GM18909 (cell line): ENCODE measurements at regions not wholly inside any gene's neighbourhood (a gene's known extent, or its start where the extent isn't known, plus 50 kb on each side); places are given as distances from the start of the nearest gene placed in this dataset.
"Not testable (repeated sequence)": the region's sequence is repeated elsewhere in the genome, so short reads cannot be mapped to it uniquely, and the experiment has no call there.

ENCODE experiments used
- ATAC-seq: cut with Tn5 transposase; IDR thresholded peaks from one replicate; pipeline ENCODE4 v1.9.1; 2021; ENCODE audit warnings: mild to moderate bottlenecking; ENCODE audit not compliant: unreplicated experiment, poor library complexity

DNA sequence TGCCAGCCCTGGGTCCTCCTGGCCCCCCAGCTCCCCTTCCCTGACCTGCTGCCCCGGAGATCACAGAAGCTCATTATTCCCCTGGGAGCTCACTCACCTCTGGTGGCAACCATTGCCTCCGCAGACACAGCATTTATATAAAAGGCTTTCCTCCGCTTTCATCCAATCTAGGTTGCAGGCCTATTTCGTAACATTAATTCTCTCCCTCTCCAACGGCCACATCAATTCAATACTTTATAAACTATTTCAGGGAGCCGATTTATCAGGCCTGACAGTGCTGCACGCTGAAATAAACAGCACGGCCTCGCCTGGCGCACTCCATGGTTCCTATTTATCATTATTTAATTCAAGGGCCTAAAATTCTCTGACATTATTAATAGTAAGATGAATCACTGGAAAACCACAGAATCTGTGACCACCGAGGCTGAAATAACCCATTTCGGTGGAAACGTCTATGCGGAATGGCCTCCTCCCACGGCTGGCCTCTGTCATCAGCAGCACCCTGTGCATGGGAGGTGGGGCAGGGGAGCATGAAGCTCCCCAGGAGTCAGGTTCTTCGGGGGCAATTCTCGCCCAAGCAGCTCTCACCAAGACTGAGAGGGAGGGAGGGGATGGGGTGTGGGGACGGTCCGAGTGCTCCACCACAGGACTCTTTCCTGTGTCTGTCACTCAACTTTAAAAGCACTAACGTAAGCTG is 249.3 kb upstream of the PFKP start:
- no peak for ATAC-seq

DNA sequence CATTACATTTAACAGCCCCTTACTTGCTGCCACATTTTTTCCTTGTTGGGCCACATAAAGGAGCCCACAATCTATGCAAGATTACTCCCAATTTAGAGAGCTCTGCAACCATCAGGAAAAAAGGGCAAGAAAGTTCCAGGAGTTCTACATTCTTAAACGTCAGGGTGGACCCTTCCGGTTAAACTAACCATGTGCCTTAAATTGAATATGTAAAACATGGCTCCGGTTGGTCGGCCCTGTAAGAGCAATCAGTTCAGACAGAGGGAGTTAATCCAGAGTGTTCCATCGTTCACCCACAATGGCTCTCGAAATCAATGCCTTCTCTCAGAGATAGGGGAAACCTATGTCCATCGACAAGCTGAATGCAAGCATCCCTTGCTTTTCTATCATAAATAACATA is 253.7 kb upstream of the PFKP start:
- no peak for ATAC-seq

DNA sequence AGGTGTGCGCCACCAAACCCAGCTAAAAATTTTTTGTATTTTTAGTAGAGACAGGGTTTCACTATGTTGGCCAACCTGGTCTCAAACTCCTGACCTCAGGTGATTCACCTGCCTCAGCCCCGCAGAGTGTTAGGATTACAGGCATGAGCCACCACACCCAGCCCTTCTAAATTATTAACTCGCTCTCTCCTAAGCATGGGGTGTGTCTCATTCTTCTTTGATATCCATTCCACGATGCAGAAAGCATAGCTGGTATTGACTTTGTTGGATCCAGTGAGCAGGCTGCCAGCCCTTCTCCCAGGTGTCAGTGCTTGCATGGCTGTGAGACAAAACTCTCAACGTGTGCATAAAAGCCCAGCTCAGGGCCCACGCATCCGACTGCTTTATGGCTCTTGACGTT is 254.1 kb upstream of the PFKP start:
- ATAC-seq, result no peak

DNA sequence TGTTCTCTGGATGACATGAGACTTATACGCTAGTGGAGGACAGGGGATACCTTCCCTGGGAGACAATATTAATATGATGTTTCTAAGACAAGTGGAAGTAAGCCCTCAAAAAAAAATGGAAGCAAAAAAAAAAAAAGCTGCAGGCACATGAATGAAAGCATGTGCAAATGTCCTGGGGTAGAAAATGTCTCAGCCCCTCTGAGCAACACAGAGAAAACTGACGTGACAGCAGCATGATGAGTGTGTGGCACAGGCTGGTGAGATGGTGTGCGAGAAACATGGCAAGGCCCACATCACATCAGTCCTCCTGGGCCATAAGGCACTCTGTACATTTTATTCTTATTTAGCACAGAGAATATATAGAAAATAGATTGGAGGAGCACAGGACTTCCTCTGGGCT is 254.7 kb upstream of the PFKP start:
- ATAC-seq, result no peak

DNA sequence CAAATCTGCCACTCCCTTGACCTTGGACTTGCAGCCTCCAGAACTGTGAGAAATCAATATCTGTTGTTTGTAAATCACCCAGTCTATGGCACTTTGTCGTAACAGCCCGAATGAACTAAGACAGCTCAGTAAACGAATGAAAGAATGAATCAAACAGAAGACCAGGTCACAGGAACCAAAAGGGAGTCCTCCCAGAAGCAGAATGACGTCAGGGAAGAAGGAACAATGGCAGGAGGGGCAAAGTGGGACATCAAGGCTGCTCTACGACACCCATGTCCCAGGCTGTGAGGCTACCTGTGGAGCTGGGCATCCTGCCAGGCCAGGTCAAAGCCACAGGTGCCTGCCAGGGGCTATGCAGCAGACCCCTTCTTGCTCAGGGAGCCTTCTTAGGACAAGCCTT is 267.2 kb upstream of the PFKP start:
- ATAC-seq, result no peak

DNA sequence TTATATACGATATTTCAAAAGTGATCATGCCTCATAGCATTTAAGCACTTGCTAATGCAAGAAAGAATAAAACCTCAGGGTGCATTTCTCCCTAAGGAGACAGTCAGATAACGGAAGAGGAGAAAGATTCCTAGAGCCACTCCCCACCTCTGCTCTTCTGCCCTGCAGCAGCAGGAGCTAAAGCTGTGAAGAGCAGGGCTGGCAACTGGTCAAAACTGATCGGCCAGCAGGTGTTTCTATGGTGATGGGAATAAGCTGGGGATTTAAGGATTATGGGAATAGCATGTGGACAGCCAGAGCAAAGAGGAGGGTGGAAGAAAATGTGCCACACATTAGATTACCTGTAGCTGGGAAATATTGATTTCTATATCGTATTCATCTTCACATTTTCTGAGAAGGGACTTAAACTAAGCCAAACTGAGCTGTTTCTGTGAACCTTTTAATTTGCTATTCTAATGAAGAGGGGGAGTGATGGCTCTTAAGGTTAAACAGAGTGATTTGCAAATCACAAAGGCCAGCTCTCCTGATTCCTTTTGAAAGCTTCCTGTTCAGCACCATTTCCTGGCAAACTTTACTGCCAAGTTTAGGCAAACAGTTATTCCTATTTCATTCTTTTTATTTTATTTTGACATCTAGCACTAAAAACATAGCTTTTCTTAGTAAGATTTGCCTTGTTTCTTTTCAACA is 268.9 kb upstream of the PFKP start:
- no peak for ATAC-seq

DNA sequence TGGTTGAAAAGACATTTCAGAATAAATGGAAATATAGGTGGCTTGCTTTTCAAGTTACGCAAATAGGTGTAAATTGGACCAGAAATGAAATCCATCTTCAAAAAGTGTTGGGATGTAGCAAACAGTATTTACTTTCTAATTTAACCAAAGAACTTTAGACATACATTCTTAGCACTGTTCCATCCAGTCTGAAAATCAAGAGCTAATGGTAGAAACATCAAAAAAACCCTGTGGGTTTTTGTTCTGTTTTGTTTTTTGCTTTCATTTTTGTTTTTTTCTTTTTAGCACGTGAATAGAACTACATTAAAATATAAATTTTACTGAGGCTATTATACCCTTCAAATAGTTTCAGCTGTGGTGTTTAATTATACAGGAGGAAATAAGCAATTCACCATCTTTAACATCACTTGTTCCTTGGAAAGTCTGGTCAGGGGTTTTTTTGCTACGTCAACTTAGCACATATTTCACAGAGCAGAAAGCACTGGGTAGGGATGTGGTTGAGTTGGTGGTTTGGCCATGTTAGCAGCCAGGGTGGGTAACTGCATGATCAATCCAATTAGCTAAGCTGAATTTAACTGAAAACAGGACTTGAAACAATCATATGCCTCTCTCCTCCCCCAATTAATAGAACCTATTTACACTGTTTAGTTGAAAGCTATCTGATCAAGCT is 275.4 kb upstream of the PFKP start:
- ATAC-seq, result peak; percentile 92

DNA sequence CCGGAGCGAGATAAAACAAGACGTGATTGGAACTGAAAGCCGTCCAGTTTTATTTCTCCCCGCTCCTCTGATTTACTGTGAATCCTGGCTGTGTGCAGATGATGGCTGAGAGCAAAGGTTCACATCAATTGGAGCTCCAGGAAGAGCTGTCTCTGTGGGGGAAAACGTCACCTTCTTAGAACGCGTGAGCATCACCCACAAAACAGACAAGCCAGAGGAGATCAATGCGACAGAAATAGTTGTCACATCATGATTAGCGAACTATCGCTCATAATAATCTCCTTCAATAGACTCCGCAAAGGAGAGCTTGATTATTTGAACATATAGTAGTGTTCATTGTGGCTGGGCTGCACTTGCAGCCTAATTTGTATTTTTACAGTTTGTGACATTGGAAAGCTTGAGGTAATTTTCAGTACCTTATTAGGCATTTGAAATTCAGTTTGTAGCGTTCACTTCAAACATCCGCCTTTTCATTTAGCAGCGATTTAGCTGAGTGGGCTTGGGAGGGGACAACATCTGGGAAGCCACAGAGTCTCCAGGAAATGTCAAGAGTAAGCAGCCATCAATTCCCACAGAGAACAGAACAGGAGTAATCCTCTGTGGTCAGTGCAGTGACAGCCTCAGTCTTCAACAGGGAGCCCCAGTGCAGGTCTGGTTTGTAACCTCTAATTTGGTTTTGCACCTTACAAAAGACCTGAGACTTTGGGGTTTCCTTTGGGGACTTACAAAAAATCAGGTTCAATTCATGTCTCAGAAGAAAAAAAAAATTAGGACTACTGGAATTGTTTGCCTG is 276.8 kb upstream of the PFKP start:
- ATAC-seq, result no peak

DNA sequence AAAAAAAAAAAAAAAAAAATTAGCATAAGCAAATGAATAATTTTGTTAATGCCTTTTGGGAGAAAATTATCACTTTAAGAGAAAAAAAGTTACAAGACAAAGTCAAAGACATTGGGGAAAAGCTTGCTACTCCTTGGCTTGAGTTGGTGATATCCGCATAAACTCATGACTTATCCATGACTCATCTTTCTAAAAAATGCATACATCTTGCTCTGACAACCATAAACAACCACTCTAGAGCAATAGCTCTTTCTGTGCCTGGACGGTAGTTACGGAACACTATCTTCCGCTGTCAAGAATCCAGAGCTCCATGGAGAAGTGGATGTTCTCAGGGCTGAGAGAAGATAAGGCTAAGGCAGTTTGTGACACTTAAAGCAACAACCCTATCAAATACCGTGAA is 281.1 kb upstream of the PFKP start:
- no peak for ATAC-seq

DNA sequence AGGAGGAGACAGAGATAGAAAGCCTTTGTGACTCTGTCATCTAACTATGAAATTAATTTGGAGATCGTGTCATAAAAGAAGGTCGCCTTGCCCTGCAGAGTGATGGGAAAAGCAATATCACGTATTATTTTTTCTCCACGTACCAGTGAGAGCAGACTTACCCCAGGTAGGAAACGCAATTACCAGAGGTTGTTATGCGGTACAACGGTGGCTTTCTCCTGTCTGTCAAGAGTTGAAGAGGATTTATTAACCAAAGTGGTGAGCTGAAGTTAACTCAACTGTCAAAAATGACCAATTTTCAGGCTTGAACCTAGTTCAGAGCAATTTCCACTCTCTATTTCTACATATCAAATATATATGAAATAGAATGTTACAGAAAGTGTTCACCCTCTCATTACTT is 282.6 kb upstream of the PFKP start:
- ATAC-seq, result no peak

DNA sequence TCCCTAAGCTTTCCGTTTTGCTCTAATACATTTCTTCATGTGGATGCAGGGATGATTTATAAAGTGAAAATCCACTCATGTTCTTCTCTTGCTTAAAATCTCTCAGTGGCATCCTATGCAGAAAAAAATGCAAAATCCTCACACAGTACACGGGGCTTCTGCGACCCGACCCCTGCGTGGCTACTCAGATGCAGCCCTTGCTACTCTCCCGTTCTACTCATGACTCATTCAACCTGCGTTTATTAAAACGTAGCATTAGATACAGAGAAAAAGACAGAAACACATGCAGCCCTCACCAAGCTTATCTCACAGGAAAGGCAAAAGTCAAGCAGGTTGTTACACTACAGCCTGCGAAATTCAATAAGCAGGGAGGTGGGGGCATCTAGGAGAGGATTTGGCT is 284.4 kb upstream of the PFKP start:
- no peak for ATAC-seq

DNA sequence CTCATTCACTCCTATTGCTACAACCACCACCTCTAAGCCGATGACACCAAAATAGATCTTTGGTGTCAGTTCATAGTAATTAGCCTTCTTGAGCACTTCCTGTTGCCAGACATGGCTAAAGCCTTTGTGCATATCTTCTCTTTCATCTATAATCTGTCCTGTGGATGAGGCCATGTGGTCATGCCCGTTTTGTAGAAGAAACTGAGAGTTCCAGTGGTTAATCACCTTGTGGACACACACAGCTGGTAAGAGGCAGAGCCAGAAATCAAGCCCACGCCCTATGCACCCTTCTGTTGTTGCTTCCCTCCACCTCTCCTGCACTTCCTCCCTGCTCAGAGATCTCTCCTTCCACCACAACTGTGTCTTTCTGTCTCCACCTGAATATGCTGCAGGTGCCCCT is 285.1 kb upstream of the PFKP start:
- peak; percentile 52 for ATAC-seq

DNA sequence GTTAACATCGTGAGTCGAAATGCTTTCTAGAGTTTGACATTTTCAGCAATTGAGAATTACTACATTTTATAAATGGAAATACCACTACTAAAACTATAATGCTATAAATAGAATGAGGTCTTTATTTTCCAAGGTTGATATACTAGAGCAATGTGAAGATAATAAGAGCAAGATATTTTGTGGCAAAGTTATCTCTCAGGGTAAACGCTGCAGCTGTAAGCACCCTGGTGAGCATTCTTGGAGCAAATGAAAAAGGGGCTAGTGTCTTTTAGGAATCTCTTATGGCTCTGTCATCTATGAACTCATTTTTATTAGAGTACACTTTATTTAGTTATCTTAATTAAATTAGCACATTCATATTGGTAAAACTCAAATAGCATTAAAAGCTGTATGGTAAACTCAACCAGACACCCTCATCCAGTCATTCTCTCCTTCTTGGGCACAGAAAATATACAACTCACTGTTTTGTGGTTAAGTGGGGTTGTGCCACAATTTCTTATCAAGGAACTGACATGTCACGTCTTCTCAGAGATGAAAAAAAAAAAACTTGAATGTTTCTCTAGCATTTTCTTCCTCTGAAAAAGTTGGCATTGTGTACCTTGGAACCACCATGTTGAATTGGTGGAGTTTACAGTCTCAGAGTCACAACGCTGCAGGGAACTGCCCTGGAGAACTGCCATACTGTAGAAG is 289.5 kb upstream of the PFKP start:
- no peak for ATAC-seq

DNA sequence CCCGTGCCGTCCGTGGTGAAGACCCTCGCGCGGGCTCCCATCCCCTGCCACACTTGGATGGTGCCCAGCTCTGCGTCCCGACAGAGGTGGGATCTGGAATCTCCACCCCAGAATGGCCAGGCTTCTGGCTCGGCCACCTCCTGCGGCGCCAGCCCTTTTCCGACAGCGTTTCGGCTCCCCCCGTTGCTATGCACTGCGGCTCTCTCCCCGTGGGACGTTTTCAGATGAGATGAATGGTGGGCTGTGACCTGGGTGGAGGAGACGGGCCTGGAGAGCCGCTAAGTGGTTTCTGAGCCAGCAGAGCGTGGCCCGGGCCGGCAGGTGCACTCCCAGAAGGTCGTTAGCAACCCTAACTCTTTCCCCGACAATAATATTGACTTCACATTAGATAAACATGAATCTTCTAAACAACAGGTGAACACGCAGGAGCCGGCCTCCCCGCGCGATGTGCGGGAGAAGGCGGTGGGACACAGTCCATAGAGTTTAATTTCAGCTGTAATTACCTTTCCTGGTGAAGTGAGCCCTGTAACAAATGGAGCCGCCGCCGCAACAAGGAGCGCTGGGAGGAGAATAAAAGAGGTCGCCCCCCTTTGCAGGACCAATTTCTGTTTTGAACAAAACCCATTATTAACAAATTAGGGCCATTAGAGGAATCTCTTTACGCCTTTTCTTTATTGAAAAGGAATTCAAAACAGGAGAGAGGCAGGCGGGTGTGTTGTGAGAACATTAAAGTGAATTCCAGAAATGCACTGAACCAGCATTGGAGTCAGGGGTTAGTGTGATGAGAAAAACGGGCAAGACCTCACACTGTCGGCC is 294.3 kb upstream of the PFKP start:
- ATAC-seq, result no peak

DNA sequence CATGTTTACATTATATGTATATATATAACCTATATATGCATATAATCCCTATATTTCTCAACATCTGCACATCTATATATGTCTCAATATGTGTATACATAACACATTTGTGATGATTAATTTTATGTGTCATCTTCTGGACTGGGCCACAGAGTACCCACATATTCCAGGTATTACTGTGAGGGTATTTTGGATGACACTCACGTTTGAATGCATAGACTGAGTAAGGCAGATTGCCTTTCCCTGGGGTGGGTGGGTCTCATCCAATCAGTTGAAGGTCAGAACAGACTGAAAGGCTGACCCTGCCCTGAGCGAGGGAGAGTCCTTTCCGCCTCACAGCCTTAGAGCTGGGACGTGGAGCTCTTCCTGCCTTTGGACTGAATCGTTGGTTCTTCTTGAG is 295.2 kb upstream of the PFKP start:
- no peak for ATAC-seq

DNA sequence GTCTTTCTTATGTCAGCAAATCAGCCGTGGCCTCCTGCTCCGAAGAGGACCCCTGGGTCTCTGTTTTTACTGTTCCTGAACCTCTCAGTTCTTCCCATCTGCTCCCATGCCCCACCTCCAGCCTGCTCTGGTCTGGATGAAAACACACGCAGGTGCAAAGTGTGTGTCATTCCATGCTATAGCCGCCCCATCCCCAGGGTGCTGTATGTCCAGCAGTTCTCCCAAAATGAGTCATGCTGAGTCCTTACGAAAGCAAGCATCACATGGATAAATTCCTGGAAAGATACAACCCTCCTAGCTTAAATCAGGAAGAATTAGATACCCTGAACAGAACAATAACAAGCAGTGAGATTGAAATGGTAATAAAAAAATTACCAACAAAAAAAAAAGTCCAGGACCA is 300.1 kb upstream of the PFKP start:
- not testable (repeated sequence) for ATAC-seq

DNA sequence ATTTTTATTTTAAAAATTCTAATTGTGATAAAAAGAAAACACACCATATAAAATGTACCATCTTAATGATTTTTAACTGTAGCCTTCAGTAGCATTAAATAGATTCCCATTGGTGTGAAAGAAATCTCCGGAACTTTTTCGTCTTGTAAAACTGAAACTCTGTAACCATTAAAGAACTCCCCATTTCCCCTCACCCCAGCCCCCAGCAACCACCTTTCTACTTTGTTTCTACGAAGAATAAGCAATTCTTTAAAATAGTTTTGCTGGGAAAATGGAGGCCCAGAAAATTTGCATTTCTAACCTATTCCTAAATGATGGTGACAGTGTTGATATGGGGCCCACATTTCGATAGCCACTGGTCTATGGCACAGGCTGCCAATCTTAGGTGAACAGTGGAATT is 305.4 kb upstream of the PFKP start:
- ATAC-seq, result no peak

DNA sequence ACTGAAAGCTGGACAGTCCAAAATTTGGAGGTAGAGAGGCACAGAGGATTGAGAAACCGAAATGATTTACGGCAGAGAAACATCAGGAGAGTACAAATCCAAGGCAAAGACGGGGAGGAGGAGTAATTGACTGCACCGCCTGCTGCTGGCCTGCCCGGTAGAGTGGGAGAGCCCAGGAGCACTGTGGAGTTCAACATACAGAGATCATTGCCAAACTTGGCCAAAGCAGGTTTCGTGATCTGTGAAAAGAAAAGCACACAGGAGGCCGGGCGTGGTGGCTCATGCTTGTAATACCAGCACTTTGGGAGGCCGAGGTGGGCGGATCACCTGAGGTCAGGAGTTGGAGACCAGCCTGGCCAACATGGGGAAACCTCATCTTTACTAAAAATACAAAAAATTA is 306.0 kb upstream of the PFKP start:
- no peak for ATAC-seq

DNA sequence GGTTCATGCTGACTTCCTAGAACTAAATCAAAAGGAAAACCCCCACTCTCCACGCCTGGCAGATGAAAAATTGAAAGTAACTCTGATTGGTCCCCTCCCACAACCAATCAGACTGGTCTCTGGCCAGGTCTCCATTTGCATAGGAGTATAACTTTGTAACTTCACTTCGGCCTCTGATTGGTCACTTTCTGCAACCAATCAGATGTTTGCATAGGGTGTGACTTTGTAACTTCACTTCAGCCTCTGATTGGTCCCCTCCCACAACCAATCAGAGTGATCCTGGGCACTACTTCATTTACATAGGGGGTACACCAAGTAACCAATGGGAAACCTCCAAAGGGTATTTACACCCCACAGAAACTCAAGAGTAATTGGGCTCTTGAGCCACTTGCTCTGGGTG is 306.6 kb upstream of the PFKP start:
- ATAC-seq, result no peak

DNA sequence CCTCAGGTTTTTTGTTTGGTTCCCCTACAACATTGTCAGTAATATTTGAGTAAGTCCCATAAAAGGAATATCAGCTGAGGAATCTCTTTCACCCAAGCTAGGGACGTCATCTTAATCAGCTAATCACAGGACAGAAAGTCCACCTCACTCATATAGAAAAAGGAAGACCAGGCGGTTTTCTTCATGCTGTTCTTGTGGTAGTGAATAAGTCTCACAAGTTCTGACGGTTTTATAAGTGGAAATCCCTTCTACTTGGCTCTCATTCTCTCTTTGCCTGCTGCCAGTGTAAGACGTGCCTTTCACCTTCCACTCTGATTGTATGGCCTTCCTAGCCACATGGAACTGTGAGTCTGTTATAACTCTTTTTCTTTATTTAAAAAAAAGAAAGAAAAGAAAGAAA is 308.1 kb upstream of the PFKP start:
- no peak for ATAC-seq
